ENCODE measurements at regions not wholly inside any gene's neighbourhood (a gene's known extent, or its start where the extent isn't known, plus 50 kb on each side); places are given as distances from the start of the nearest gene placed in this dataset.

DNA sequence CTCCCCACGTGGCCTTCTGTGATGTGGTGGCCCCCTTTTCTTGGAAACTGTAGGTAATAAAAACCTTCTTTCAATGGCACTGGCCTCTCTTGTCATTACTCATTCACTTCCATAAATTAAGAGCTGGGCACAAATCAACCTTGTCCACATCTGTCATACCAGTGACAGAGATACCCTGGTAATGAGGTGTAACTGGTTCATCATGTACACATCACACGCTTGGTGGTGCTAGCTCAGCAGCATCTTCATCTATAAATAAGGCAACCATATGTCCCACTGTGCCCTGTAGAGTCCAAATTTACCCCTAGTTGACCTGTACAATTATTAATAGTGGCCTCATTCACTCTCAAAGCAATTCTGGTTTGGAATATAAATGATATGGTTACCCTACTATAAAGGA is 245.6 kb downstream of the HIVEP2 start:
- no peak for DNase-seq (ENCODE audit: low spot score)
- Mint-ChIP-seq H3K36me3 (ENCODE audit: low read depth) (no peaks in the 10 kb centered on the region), H3K4me1 (ENCODE audit: low read depth) (peaks cover 28% of the 10 kb centered on the region), H3K27ac (ENCODE audit: unreplicated experiment) (no peak overlapping the region), H3K9me3 (ENCODE audit: low read depth) (no peaks in the 10 kb centered on the region), H3K4me3 (ENCODE audit: unreplicated experiment) (no peak overlapping the region), H3K27me3 (ENCODE audit: low read depth) (no peaks in the 10 kb centered on the region)
- TF ChIP-seq, protein P1, sequence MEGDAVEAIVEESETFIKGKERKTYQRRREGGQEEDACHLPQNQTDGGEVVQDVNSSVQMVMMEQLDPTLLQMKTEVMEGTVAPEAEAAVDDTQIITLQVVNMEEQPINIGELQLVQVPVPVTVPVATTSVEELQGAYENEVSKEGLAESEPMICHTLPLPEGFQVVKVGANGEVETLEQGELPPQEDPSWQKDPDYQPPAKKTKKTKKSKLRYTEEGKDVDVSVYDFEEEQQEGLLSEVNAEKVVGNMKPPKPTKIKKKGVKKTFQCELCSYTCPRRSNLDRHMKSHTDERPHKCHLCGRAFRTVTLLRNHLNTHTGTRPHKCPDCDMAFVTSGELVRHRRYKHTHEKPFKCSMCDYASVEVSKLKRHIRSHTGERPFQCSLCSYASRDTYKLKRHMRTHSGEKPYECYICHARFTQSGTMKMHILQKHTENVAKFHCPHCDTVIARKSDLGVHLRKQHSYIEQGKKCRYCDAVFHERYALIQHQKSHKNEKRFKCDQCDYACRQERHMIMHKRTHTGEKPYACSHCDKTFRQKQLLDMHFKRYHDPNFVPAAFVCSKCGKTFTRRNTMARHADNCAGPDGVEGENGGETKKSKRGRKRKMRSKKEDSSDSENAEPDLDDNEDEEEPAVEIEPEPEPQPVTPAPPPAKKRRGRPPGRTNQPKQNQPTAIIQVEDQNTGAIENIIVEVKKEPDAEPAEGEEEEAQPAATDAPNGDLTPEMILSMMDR (IDR thresholded peaks at IDR 0.05): no peak

DNA sequence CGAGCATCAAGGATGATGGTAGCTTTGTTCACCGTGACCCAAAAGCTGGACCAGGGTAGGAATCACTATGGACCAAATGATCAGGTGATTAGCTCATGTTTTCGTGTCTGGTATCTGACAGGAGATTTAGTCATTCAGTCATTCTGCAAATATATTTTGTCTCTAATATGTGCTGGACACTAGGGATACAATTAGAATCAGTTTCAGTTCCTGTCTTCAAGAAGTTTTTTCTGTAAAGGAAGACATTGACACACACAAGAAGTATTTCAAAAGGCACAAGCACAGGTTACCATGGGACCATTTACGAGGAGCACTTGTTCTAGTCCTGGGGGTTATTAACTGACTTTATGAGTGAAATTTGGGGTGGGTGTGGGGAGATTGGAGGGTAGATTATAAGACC is 244.9 kb downstream of the HIVEP2 start:
- TF ChIP-seq, protein P1 (IDR thresholded peaks at IDR 0.05): no peak
- Mint-ChIP-seq H3K9me3 (ENCODE audit: low read depth) (no peaks in the 10 kb centered on the region), H3K36me3 (ENCODE audit: low read depth) (no peaks in the 10 kb centered on the region), H3K4me3 (ENCODE audit: unreplicated experiment) (no peak overlapping the region), H3K27ac (ENCODE audit: unreplicated experiment) (no peak overlapping the region), H3K4me1 (ENCODE audit: low read depth) (peaks cover 23% of the 10 kb centered on the region), H3K27me3 (ENCODE audit: low read depth) (no peaks in the 10 kb centered on the region)
- no peak for DNase-seq (ENCODE audit: low spot score)

- H3K36me3 Mint-ChIP-seq (ENCODE audit: low read depth): no peaks in the 10 kb centered on the region
- H3K27me3 Mint-ChIP-seq (ENCODE audit: low read depth): no peaks in the 10 kb centered on the region
- H3K4me3 Mint-ChIP-seq (ENCODE audit: unreplicated experiment): no peak overlapping the region
- TF ChIP-seq, protein P1 (IDR thresholded peaks at IDR 0.05): no peak
- no peak for DNase-seq (ENCODE audit: low spot score)
- peaks cover 17% of the 10 kb centered on the region for H3K4me1 Mint-ChIP-seq (ENCODE audit: low read depth)
- no peak overlapping the region for H3K27ac Mint-ChIP-seq (ENCODE audit: unreplicated experiment)
- H3K9me3 Mint-ChIP-seq (ENCODE audit: low read depth): no peaks in the 10 kb centered on the region
Observed at GRCh38 chr6:142700671-142701312, 244.2 kb downstream of the HIVEP2 start.
